Retinal pigment epithelial cell (primary cell): ENCODE measurements at regions not wholly inside any gene's neighbourhood (a gene's known extent, or its start where the extent isn't known, plus 50 kb on each side); places are given as distances from the start of the nearest gene placed in this dataset.
"Not testable (repeated sequence)": the region's sequence is repeated elsewhere in the genome, so short reads cannot be mapped to it uniquely, and the experiment has no call there.

Experiments used
- DNase-seq: peaks from one replicate; pipeline ENCODE4 v3.0.0-alpha.2; 2010; ENCODE audit warnings: low read depth
- H3K4me3 ChIP-seq: 2 replicates; pipeline ENCODE4 v1.5.1; 2011; ENCODE audit warnings: mild to moderate bottlenecking, low read length, control low read depth, moderate library complexity
- CTCF ChIP-seq: conservative IDR thresholded peaks from 2 replicates; pipeline ENCODE4 v1.5.1; 2011; ENCODE audit warnings: low read depth, low read length, control low read depth, inconsistent platforms

- no peak for DNase-seq
- TF ChIP-seq CTCF = no peak
- no peak overlapping the region for H3K4me3 ChIP-seq
Measured at GRCh38 chr9:100784755-100785154, 206.9 kb downstream of the CAVIN4 start.

GRCh38 chr9:100785946-100786345 lies 208.1 kb downstream of the CAVIN4 start:
- DNase-seq = no peak
- H3K4me3 ChIP-seq = no peak overlapping the region
- no peak for TF ChIP-seq CTCF

GRCh38 chr9:100794738-100795269 lies 216.9 kb downstream of the CAVIN4 start:
- TF ChIP-seq CTCF = no peak
- H3K4me3 ChIP-seq = no peak overlapping the region
- no peak for DNase-seq

GRCh38 chr9:100803956-100804355 lies 224.6 kb upstream of the PLPPR1 start:
- no peak overlapping the region for H3K4me3 ChIP-seq
- no peak for TF ChIP-seq CTCF
- DNase-seq = no peak

GRCh38 chr9:100811643-100812042 lies 216.9 kb upstream of the PLPPR1 start:
- no peak overlapping the region for H3K4me3 ChIP-seq
- TF ChIP-seq CTCF = no peak
- no peak for DNase-seq

- DNase-seq = no peak
- no peak overlapping the region for H3K4me3 ChIP-seq
- no peak for TF ChIP-seq CTCF
Measured at GRCh38 chr9:100813871-100814270, 214.7 kb upstream of the PLPPR1 start.

GRCh38 chr9:100819980-100820379 lies 208.5 kb upstream of the PLPPR1 start:
- no peak overlapping the region for H3K4me3 ChIP-seq
- TF ChIP-seq CTCF = no peak
- DNase-seq = no peak

- H3K4me3 ChIP-seq, DNase-seq: not testable (repeated sequence)
Measured at GRCh38 chr9:100833035-100833434, 195.5 kb upstream of the PLPPR1 start.
